OCI-LY3 (cell line): ENCODE measurements at regions not wholly inside any gene's neighbourhood (a gene's known extent, or its start where the extent isn't known, plus 50 kb on each side); places are given as distances from the start of the nearest gene placed in this dataset.

Source experiments
- EZH2phosphoT487 ChIP-seq: fragments of 200-600 bp; shearing (Covaris generic); IDR thresholded peaks from 2 replicates; pipeline ENCODE4 v1.6.1; 2018; ENCODE audit warnings: antibody characterized with exemption, mixed run types, low read depth
- TF ChIP-seq, protein P1 (sequence below): fragments of 200-600, 300-600 bp; sonication (generic); IDR thresholded peaks from 2 replicates; pipeline ENCODE4 v1.5.1; 2014; ENCODE audit warnings: antibody characterized with exemption, low read length, low read depth

DNA sequence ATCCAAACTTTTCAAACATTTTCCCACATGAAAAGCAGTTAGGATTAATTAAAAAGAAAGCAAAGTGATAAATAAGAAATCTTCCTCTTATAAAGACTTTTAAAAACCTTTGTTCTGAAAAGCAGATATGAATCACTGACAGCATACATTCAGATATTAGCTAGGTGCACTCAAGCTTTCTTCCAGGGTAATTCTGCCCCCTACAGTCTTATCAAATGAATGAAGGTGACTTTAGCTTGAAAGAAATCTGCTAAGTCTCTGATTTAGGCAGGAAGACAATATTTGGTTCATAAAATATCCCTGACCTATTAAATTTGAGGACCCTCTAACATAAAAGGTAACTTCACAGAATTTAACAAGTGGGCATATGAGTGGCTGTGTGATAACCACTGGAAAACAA lies 209.1 kb upstream of the FAM47A start:
- no peak for TF ChIP-seq EZH2phosphoT487
- TF ChIP-seq, protein P1, sequence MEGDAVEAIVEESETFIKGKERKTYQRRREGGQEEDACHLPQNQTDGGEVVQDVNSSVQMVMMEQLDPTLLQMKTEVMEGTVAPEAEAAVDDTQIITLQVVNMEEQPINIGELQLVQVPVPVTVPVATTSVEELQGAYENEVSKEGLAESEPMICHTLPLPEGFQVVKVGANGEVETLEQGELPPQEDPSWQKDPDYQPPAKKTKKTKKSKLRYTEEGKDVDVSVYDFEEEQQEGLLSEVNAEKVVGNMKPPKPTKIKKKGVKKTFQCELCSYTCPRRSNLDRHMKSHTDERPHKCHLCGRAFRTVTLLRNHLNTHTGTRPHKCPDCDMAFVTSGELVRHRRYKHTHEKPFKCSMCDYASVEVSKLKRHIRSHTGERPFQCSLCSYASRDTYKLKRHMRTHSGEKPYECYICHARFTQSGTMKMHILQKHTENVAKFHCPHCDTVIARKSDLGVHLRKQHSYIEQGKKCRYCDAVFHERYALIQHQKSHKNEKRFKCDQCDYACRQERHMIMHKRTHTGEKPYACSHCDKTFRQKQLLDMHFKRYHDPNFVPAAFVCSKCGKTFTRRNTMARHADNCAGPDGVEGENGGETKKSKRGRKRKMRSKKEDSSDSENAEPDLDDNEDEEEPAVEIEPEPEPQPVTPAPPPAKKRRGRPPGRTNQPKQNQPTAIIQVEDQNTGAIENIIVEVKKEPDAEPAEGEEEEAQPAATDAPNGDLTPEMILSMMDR: peak; percentile 44
